ENCODE measurements at regions not wholly inside any gene's neighbourhood (a gene's known extent, or its start where the extent isn't known, plus 50 kb on each side); places are given as distances from the start of the nearest gene placed in this dataset.

- H3K4me1 Mint-ChIP-seq, result no peaks in the 10 kb centered on the region
- H3K27ac Mint-ChIP-seq, result no peak overlapping the region
- no peaks in the 10 kb centered on the region for H3K27me3 Mint-ChIP-seq
- H3K36me3 Mint-ChIP-seq, result no peaks in the 10 kb centered on the region
- H3K4me3 Mint-ChIP-seq, result no peak overlapping the region
- ATAC-seq, result no peak
- H3K9me3 Mint-ChIP-seq, result peaks cover 9% of the 10 kb centered on the region
These were observed 95.1 kb upstream of the PTCHD4 start for GRCh38 chr6:48206091-48206490.

- H3K27me3 Mint-ChIP-seq, result no peaks in the 10 kb centered on the region
- peaks cover 9% of the 10 kb centered on the region for H3K9me3 Mint-ChIP-seq
- H3K36me3 Mint-ChIP-seq, result no peaks in the 10 kb centered on the region
- H3K27ac Mint-ChIP-seq, result no peak overlapping the region
- no peak for ATAC-seq
- no peaks in the 10 kb centered on the region for H3K4me1 Mint-ChIP-seq
- H3K4me3 Mint-ChIP-seq, result no peak overlapping the region
These were observed 89.9 kb upstream of the PTCHD4 start for GRCh38 chr6:48200869-48201390.

- H3K27ac Mint-ChIP-seq, result no peak overlapping the region
- no peaks in the 10 kb centered on the region for H3K27me3 Mint-ChIP-seq
- no peak for ATAC-seq
- H3K9me3 Mint-ChIP-seq, result peaks cover 11% of the 10 kb centered on the region
- H3K36me3 Mint-ChIP-seq, result no peaks in the 10 kb centered on the region
- no peaks in the 10 kb centered on the region for H3K4me1 Mint-ChIP-seq
- H3K4me3 Mint-ChIP-seq, result no peak overlapping the region
These were observed 88.5 kb upstream of the PTCHD4 start for GRCh38 chr6:48199499-48199898.

GRCh38 chr6:48197941-48198340 lies 86.9 kb upstream of the PTCHD4 start:
- H3K27ac Mint-ChIP-seq, result no peak overlapping the region
- no peak overlapping the region for H3K4me3 Mint-ChIP-seq
- H3K36me3 Mint-ChIP-seq, result no peaks in the 10 kb centered on the region
- no peak for ATAC-seq
- peaks cover 9% of the 10 kb centered on the region for H3K9me3 Mint-ChIP-seq
- H3K27me3 Mint-ChIP-seq, result no peaks in the 10 kb centered on the region
- no peaks in the 10 kb centered on the region for H3K4me1 Mint-ChIP-seq

- Mint-ChIP-seq H3K27ac (no peak overlapping the region), H3K4me3 (no peak overlapping the region), H3K4me1 (no peaks in the 10 kb centered on the region), H3K27me3 (no peaks in the 10 kb centered on the region), H3K36me3 (no peaks in the 10 kb centered on the region), H3K9me3 (peaks cover 5% of the 10 kb centered on the region)
- no peak for ATAC-seq
These were observed 83.7 kb upstream of the PTCHD4 start for GRCh38 chr6:48194596-48195295.

GRCh38 chr6:48188158-48188557 lies 77.2 kb upstream of the PTCHD4 start:
- H3K36me3 Mint-ChIP-seq, result no peaks in the 10 kb centered on the region
- H3K9me3 Mint-ChIP-seq, result peaks cover 6% of the 10 kb centered on the region
- no peaks in the 10 kb centered on the region for H3K4me1 Mint-ChIP-seq
- no peak overlapping the region for H3K4me3 Mint-ChIP-seq
- no peak for ATAC-seq
- no peaks in the 10 kb centered on the region for H3K27me3 Mint-ChIP-seq
- no peak overlapping the region for H3K27ac Mint-ChIP-seq

GRCh38 chr6:48186746-48187145 lies 75.7 kb upstream of the PTCHD4 start:
- Mint-ChIP-seq H3K4me3 (no peak overlapping the region), H3K36me3 (no peaks in the 10 kb centered on the region), H3K27ac (no peak overlapping the region), H3K9me3 (peaks cover 8% of the 10 kb centered on the region), H3K4me1 (no peaks in the 10 kb centered on the region), H3K27me3 (no peaks in the 10 kb centered on the region)
- ATAC-seq, result no peak

- H3K36me3 Mint-ChIP-seq, result no peaks in the 10 kb centered on the region
- no peak overlapping the region for H3K4me3 Mint-ChIP-seq
- H3K9me3 Mint-ChIP-seq, result peaks cover 11% of the 10 kb centered on the region
- no peaks in the 10 kb centered on the region for H3K27me3 Mint-ChIP-seq
- no peak for ATAC-seq
- no peaks in the 10 kb centered on the region for H3K4me1 Mint-ChIP-seq
- H3K27ac Mint-ChIP-seq, result no peak overlapping the region
These were observed 73.7 kb upstream of the PTCHD4 start for GRCh38 chr6:48184648-48185047.

- H3K9me3 Mint-ChIP-seq, result peaks cover 11% of the 10 kb centered on the region
- H3K4me1 Mint-ChIP-seq, result no peaks in the 10 kb centered on the region
- H3K27ac Mint-ChIP-seq, result no peak overlapping the region
- no peak for ATAC-seq
- H3K27me3 Mint-ChIP-seq, result no peaks in the 10 kb centered on the region
- no peak overlapping the region for H3K4me3 Mint-ChIP-seq
- no peaks in the 10 kb centered on the region for H3K36me3 Mint-ChIP-seq
These were observed 73.0 kb upstream of the PTCHD4 start for GRCh38 chr6:48183811-48184605.

GRCh38 chr6:48183178-48183577 lies 72.2 kb upstream of the PTCHD4 start:
- Mint-ChIP-seq H3K36me3 (no peaks in the 10 kb centered on the region), H3K27ac (no peak overlapping the region)

GRCh38 chr6:48178700-48179099 lies 67.7 kb upstream of the PTCHD4 start:
- Mint-ChIP-seq H3K27me3 (no peaks in the 10 kb centered on the region), H3K4me3 (no peak overlapping the region), H3K9me3 (peaks cover 5% of the 10 kb centered on the region), H3K4me1 (no peaks in the 10 kb centered on the region), H3K27ac (no peak overlapping the region), H3K36me3 (no peaks in the 10 kb centered on the region)
- ATAC-seq, result no peak

More at GRCh38 chr6:48183178-48183577, 72.2 kb upstream of the PTCHD4 start:
- no peak for ATAC-seq
- peaks cover 9% of the 10 kb centered on the region for H3K9me3 Mint-ChIP-seq
- H3K4me1 Mint-ChIP-seq, result no peaks in the 10 kb centered on the region
- no peaks in the 10 kb centered on the region for H3K27me3 Mint-ChIP-seq
- H3K4me3 Mint-ChIP-seq, result no peak overlapping the region

- no peak for ATAC-seq
- Mint-ChIP-seq H3K4me1 (no peaks in the 10 kb centered on the region), H3K4me3 (no peak overlapping the region), H3K36me3 (no peaks in the 10 kb centered on the region), H3K27me3 (no peaks in the 10 kb centered on the region), H3K9me3 (peaks cover 5% of the 10 kb centered on the region), H3K27ac (no peak overlapping the region)
These were observed 66.8 kb upstream of the PTCHD4 start for GRCh38 chr6:48177786-48178185.

- Mint-ChIP-seq H3K4me1 (no peaks in the 10 kb centered on the region), H3K4me3 (no peak overlapping the region), H3K36me3 (no peaks in the 10 kb centered on the region), H3K27ac (no peak overlapping the region), H3K27me3 (no peaks in the 10 kb centered on the region), H3K9me3 (peaks cover 3% of the 10 kb centered on the region)
- ATAC-seq, result no peak
These were observed 65.8 kb upstream of the PTCHD4 start for GRCh38 chr6:48176645-48177308.

GRCh38 chr6:48169635-48170034 lies 58.6 kb upstream of the PTCHD4 start:
- peaks cover 6% of the 10 kb centered on the region for H3K9me3 Mint-ChIP-seq
- H3K36me3 Mint-ChIP-seq, result no peaks in the 10 kb centered on the region
- H3K4me1 Mint-ChIP-seq, result no peaks in the 10 kb centered on the region
- no peak for ATAC-seq
- H3K27me3 Mint-ChIP-seq, result no peaks in the 10 kb centered on the region
- no peak overlapping the region for H3K4me3 Mint-ChIP-seq
- H3K27ac Mint-ChIP-seq, result no peak overlapping the region

Data from stimulated activated memory B cell treated with anti-CD40 and anti-IgM and Interleukin-4, amounts not matched to agents 10 μg/mL and 1 μg/mL and 100 μg/mL, for 72 hours (primary cell).